ENCODE measurements at regions not wholly inside any gene's neighbourhood (a gene's known extent, or its start where the extent isn't known, plus 50 kb on each side); places are given as distances from the start of the nearest gene placed in this dataset.

GRCh38 chr5:120207129-120207528 is 257.0 kb upstream of the PRR16 start:
- no peak for TF ChIP-seq CTCF (IDR thresholded peaks at IDR 0.05)
- no peak overlapping the region for H3K4me3 ChIP-seq
- no peak for ATAC-seq

GRCh38 chr5:120217001-120217400 is 247.1 kb upstream of the PRR16 start:
- Histone ChIP-seq H3K4me3 (no peak overlapping the region), H3K36me3 (no peaks in the 10 kb centered on the region), H3K27me3 (ENCODE audit: low read depth) (no peaks in the 10 kb centered on the region), H3K9me3 (no peaks in the 10 kb centered on the region), H3K27ac (no peak overlapping the region), H3K4me1 (no peaks in the 10 kb centered on the region)
- no peak for DNase-seq
- no peak for TF ChIP-seq CTCF (IDR thresholded peaks at IDR 0.05)
- ATAC-seq, result no peak
- intact Hi-C loops (cut with DNase I), result no loop called here

More at GRCh38 chr5:120207129-120207528, 257.0 kb upstream of the PRR16 start:
- intact Hi-C loops (cut with DNase I), result no loop called here
- no peak overlapping the region for H3K27ac ChIP-seq
- no peaks in the 10 kb centered on the region for H3K4me1 ChIP-seq
- H3K27me3 ChIP-seq (ENCODE audit: low read depth), result no peaks in the 10 kb centered on the region
- H3K9me3 ChIP-seq, result no peaks in the 10 kb centered on the region
- no peak for DNase-seq
- H3K36me3 ChIP-seq, result no peaks in the 10 kb centered on the region

- no peak for DNase-seq
- no peak overlapping the region for H3K27ac ChIP-seq
- TF ChIP-seq CTCF (IDR thresholded peaks at IDR 0.05), result no peak
- intact Hi-C loops (cut with DNase I), result no loop called here
- no peaks in the 10 kb centered on the region for H3K36me3 ChIP-seq
- H3K4me3 ChIP-seq, result no peak overlapping the region
- no peaks in the 10 kb centered on the region for H3K4me1 ChIP-seq
- no peaks in the 10 kb centered on the region for H3K27me3 ChIP-seq (ENCODE audit: low read depth)
- ATAC-seq, result no peak
- no peaks in the 10 kb centered on the region for H3K9me3 ChIP-seq
These were observed 244.1 kb upstream of the PRR16 start for GRCh38 chr5:120219988-120220387.

- ATAC-seq, result no peak
- no peaks in the 10 kb centered on the region for H3K4me1 ChIP-seq
- DNase-seq, result no peak
- H3K9me3 ChIP-seq, result no peaks in the 10 kb centered on the region
- H3K4me3 ChIP-seq, result no peak overlapping the region
- intact Hi-C loops (cut with DNase I), result no loop called here
- no peak overlapping the region for H3K27ac ChIP-seq
- H3K27me3 ChIP-seq (ENCODE audit: low read depth), result no peaks in the 10 kb centered on the region
- H3K36me3 ChIP-seq, result no peaks in the 10 kb centered on the region
- TF ChIP-seq CTCF (IDR thresholded peaks at IDR 0.05), result no peak
These were observed 238.6 kb upstream of the PRR16 start for GRCh38 chr5:120225524-120225923.

GRCh38 chr5:120228262-120229031 is 235.7 kb upstream of the PRR16 start:
- Histone ChIP-seq H3K27ac (no peak overlapping the region), H3K27me3 (ENCODE audit: low read depth) (no peaks in the 10 kb centered on the region), H3K4me3 (no peak overlapping the region), H3K36me3 (no peaks in the 10 kb centered on the region), H3K4me1 (no peaks in the 10 kb centered on the region), H3K9me3 (no peaks in the 10 kb centered on the region)
- ATAC-seq (no peak), DNase-seq (no peak)
- no peak for TF ChIP-seq CTCF (IDR thresholded peaks at IDR 0.05)
- intact Hi-C loops (cut with DNase I), result no loop called here
